AG09309 (cell line): ENCODE measurements at regions not wholly inside any gene's neighbourhood (a gene's known extent, or its start where the extent isn't known, plus 50 kb on each side); places are given as distances from the start of the nearest gene placed in this dataset.

ENCODE experiments used
- DNase-seq: peaks from one replicate; pipeline ENCODE4 v3.0.0-alpha.2; 2010; ENCODE audit warnings: low read depth
- H3K4me3 ChIP-seq: 2 replicates; pipeline ENCODE4 v1.5.1; 2011; ENCODE audit warnings: mild to moderate bottlenecking, low read depth, low read length, moderate library complexity; ENCODE audit not compliant: control insufficient read depth
- TF ChIP-seq, protein P1 (sequence below): IDR thresholded peaks from 2 replicates; pipeline ENCODE4 v1.5.1; 2011; ENCODE audit warnings: mild to moderate bottlenecking, low read depth, low read length, inconsistent platforms; ENCODE audit not compliant: insufficient read depth, control insufficient read depth; ENCODE audit errors: missing control alignments

GRCh38 chr6:104126315-104127005, 733.3 kb downstream of the HACE1 start:
- no peak for DNase-seq

DNA sequence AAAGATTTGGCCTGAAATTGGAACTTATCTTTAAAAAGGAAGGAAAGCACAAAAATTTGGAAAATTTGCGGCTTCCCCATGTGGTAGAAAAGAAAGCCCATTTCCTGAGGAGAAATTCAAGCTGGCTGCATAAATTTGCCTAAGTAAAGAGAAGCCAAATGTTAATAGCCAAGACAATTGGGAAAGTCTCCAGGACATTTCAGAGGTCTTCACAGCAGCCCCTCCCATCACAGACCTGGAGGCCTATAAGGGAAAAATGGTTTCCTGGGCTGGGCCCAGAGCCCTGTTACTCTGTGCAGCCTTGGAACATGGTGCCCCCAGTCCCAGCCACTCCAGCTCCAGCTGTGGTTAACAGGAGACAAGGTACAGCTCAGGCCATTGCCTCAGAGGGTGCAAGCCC, 736.5 kb downstream of the HACE1 start:
- no peak overlapping the region for H3K4me3 ChIP-seq
- no peak for DNase-seq
- TF ChIP-seq, protein P1, sequence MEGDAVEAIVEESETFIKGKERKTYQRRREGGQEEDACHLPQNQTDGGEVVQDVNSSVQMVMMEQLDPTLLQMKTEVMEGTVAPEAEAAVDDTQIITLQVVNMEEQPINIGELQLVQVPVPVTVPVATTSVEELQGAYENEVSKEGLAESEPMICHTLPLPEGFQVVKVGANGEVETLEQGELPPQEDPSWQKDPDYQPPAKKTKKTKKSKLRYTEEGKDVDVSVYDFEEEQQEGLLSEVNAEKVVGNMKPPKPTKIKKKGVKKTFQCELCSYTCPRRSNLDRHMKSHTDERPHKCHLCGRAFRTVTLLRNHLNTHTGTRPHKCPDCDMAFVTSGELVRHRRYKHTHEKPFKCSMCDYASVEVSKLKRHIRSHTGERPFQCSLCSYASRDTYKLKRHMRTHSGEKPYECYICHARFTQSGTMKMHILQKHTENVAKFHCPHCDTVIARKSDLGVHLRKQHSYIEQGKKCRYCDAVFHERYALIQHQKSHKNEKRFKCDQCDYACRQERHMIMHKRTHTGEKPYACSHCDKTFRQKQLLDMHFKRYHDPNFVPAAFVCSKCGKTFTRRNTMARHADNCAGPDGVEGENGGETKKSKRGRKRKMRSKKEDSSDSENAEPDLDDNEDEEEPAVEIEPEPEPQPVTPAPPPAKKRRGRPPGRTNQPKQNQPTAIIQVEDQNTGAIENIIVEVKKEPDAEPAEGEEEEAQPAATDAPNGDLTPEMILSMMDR: no peak

More at GRCh38 chr6:104126315-104127005, 733.3 kb downstream of the HACE1 start:
- TF ChIP-seq, protein P1: no peak
- no peak overlapping the region for H3K4me3 ChIP-seq

DNA sequence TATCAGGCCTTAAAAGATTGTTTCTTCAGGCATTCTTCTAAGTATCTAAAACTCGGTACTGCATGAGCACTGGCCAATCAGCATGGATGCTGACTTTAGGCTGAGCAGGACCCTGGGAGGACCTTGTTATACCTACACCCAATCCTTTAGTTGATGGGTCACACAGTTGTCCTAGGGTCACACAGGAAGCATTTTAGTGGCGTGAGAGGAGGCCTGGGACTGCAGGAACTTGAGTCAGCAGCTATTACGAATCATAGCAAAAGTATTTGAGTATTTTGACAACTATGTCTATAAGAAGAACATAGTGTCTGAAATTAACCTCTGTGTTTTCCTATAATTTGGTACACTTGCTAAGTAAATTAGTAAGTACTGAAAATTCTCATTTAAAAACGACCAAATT, 741.4 kb downstream of the HACE1 start:
- TF ChIP-seq, protein P1: no peak
- DNase-seq: no peak
- no peak overlapping the region for H3K4me3 ChIP-seq

- TF ChIP-seq, protein P1: no peak
- no peak for DNase-seq
- no peak overlapping the region for H3K4me3 ChIP-seq
These were observed 749.9 kb downstream of the HACE1 start for GRCh38 chr6:104109806-104110205.

- no peak for DNase-seq
- TF ChIP-seq, protein P1: no peak
- no peak overlapping the region for H3K4me3 ChIP-seq
These were observed 751.1 kb downstream of the HACE1 start for GRCh38 chr6:104108634-104109033.

DNA sequence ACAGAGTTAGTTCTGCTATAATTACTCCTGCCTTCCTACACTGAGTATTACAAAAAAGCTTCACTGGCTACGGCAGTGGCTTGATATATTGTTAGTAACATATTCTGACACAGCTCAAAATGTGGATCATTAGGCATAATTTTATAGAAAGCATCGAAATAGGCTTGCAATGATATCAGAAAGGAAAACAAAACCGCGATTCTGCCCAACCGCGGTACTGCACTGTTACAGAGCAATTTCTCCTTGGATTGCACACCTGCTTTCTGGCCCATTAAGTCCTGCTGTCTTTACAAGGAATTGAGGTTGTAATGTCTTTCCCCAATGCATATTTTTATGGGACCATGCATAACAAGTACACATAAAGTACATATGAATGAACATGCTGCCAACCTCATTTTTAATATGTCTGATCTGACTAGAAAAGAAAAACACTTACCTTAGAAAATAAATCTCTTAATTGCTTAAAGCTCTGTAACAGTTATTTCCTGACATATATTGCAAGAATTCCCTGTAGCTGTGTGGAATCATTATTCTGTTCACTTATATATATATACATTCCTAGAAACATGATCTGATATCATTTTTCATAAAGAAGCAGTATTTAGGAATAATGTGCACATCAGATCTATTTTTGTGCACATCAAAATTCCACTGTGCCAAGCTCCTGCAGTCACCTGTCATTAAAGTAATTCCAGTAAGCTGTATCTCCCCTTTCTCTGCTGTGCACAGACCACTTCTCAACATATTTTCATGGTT, 763.9 kb downstream of the HACE1 start:
- DNase-seq: no peak
- TF ChIP-seq, protein P1: no peak
- H3K4me3 ChIP-seq: no peak overlapping the region
